GM12865 (cell line): ENCODE measurements at regions not wholly inside any gene's neighbourhood (a gene's known extent, or its start where the extent isn't known, plus 50 kb on each side); places are given as distances from the start of the nearest gene placed in this dataset.

ENCODE experiments used
- DNase-seq: peaks from one replicate; pipeline ENCODE4 v3.0.0; 2010; ENCODE audit warnings: low read depth
- H3K4me3 ChIP-seq: 2 replicates; pipeline ENCODE4 v1.5.1; 2011; ENCODE audit warnings: mild to moderate bottlenecking, low read depth, low read length, control low read depth
- TF ChIP-seq, protein P1 (sequence below): IDR thresholded peaks from 2 replicates; pipeline ENCODE4 v1.5.1; 2011; ENCODE audit warnings: low read length, control low read depth, low read depth, inconsistent platforms; ENCODE audit not compliant: insufficient read depth; ENCODE audit errors: missing control alignments

DNA sequence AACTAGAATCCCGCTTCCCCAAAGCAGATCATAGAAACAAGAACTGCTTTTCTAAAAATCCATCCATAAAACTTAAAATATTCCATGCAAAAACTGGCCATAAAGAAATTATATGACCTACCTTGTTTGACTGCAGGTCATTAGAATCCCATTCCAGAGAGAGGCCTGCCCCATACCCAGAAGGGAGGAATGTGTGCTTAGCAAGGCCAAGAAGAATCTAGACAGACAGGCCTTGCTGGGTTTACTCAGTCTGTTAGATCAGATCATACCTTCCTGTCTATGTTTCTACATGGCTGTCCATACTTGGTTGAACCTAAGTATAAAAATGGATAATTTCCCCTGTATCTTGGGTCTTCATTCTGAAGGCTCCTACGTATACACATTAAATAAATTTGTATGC, 358.8 kb upstream of the TRPC7 start:
- H3K4me3 ChIP-seq, result no peak overlapping the region
- TF ChIP-seq, protein P1, sequence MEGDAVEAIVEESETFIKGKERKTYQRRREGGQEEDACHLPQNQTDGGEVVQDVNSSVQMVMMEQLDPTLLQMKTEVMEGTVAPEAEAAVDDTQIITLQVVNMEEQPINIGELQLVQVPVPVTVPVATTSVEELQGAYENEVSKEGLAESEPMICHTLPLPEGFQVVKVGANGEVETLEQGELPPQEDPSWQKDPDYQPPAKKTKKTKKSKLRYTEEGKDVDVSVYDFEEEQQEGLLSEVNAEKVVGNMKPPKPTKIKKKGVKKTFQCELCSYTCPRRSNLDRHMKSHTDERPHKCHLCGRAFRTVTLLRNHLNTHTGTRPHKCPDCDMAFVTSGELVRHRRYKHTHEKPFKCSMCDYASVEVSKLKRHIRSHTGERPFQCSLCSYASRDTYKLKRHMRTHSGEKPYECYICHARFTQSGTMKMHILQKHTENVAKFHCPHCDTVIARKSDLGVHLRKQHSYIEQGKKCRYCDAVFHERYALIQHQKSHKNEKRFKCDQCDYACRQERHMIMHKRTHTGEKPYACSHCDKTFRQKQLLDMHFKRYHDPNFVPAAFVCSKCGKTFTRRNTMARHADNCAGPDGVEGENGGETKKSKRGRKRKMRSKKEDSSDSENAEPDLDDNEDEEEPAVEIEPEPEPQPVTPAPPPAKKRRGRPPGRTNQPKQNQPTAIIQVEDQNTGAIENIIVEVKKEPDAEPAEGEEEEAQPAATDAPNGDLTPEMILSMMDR, result no peak
- no peak for DNase-seq

DNA sequence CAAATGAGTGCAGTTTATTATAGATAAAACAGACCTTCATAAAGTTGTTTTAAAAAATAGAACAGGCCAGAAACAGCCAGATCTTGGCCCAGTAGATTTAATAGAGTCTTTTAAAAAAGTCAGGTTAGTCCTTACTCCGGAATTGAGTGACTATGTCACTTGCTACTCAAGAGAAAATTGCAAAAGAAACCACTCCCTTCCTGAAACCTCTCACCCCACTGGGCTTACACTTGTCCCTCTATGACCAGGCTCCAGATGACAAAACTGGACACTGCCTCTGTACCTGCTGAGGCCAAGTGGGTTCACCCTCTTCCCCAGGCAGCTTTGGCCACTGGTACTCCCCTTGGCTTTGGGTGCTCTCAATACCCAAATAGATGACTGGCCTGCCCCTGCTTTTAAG, 357.2 kb upstream of the TRPC7 start:
- TF ChIP-seq, protein P1, result no peak
- no peak for DNase-seq
- no peak overlapping the region for H3K4me3 ChIP-seq

DNA sequence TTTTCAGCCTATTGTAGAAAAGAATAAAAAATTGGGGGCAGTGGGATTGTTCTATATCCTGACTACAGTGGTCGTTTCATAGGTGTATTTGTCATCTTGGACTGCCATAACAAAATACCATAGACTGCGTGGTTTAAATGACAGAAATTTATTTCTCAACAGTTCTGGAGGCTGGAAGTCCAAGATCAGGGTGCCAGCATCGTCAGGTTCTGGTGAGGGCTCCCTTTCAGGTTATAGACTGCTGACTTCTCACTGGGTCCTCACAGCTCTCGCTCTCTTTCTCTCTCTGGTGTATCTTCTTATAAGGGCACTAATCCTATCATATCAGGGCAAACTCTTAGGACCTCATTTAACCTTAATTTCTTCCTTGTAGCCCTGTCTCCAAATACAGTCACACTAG, 356.7 kb upstream of the TRPC7 start:
- TF ChIP-seq, protein P1, result no peak
- DNase-seq, result no peak
- H3K4me3 ChIP-seq, result no peak overlapping the region

DNA sequence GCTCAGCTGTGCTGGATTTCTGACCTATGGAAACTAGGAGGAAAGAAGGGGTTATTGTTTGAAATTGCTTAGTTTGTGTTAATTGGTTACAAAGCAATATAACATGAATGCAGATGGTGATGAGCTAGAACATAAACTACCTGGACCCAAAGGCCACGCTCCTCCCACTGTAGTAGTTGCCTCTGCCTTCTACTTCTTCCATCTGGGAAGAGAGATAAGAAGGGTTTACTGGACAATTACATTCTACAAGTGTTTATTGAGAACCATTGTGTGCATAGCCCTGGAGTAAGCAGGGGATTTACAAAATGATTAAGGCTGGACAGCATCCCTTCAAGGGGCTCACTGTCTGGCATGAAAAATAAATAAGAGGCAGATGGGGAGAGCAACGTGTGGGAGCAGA, 355.3 kb upstream of the TRPC7 start:
- TF ChIP-seq, protein P1, result no peak
- DNase-seq, result no peak
- H3K4me3 ChIP-seq, result no peak overlapping the region

DNA sequence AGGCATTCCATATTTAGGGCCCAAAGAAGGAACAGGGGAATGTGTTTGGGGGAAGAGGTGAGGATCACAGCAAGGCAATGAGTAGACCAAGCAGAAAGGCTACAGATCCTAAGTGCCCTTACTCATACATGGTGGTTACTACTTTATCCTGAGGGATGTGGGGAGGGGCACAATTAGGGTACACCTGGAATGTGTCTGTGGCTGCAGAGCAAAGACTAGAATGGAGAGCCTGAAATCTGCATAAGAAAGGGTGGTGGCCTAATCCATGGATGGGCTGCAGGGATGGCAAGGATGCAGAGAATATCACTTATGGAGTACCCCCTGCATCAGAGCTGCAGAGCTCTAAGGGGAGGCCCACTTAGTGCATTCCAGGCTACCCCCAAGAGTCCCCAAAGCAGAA, 352.6 kb upstream of the TRPC7 start:
- DNase-seq, result no peak
- TF ChIP-seq, protein P1, result no peak
- no peak overlapping the region for H3K4me3 ChIP-seq

DNA sequence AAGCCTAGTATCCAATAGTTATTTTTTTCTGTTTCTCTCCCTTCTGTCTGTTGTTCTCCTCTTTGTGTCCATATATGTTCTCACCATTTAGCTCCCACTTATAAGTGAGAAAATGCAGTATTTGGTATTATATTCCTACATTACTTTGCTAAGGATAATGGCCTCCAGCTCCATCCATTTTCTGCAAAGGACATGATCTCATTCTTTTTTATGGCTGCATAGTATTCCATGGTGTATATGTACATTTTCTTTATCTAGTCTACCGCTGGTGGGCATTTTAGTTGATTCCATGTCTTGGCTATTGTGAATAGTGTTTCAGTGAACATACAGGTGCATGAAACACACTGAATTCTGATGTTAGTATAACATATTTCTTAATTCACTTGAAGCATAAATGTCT, 348.9 kb upstream of the TRPC7 start:
- DNase-seq, result no peak
- H3K4me3 ChIP-seq, result no peak overlapping the region
- TF ChIP-seq, protein P1, result no peak

DNA sequence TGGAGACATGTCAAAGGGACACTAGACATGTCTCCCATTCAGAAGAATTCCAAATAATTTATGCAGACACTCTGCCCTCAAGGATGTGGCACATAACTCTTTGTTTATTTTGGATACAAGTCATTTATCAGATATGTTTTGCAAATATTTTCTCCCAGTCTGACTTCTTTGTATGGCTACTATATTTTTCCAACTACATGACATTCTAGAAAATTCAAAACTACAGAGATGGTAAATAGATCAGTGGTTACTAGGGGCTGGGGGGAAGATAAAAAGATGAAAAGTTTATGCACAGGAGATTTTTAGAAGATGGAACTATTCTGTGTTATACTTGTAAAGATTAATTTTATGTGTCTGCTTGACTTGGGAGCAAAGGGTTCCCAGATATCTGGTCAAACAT, 347.3 kb upstream of the TRPC7 start:
- H3K4me3 ChIP-seq, result no peak overlapping the region
- TF ChIP-seq, protein P1, result no peak
- DNase-seq, result no peak
